Muscle layer of duodenum (tissue), 2 donors: ENCODE measurements at regions not wholly inside any gene's neighbourhood (a gene's known extent, or its start where the extent isn't known, plus 50 kb on each side); places are given as distances from the start of the nearest gene placed in this dataset.
"Not testable (repeated sequence)": the region's sequence is repeated elsewhere in the genome, so short reads cannot be mapped to it uniquely, and the experiment has no call there.

Source experiments
- H3K27ac ChIP-seq: one replicate; pipeline ENCODE4 v1.7.0; 2013; ENCODE audit warnings: mild to moderate bottlenecking, low read length
- H3K27me3 ChIP-seq: one replicate; pipeline ENCODE4 v1.7.0; 2013; ENCODE audit warnings: low read depth, mild to moderate bottlenecking, control low read depth, low read length
- H3K36me3 ChIP-seq, 2 donors: one replicate each; pipeline ENCODE4 v1.7.0; 2013; ENCODE audit warnings: low read length in 2 of 2, control low read depth in 1 of 2, mild to moderate bottlenecking in 1 of 2; ENCODE audit not compliant: insufficient read depth in 2 of 2, control insufficient read depth in 1 of 2
- H3K4me1 ChIP-seq, 2 donors: one replicate each; pipeline ENCODE4 v1.7.0; 2013; ENCODE audit warnings: low read length in 2 of 2, mild to moderate bottlenecking in 2 of 2, control low read depth in 1 of 2, moderate library complexity in 1 of 2; ENCODE audit not compliant: insufficient read depth in 2 of 2, control insufficient read depth in 1 of 2
- H3K4me3 ChIP-seq, 2 donors: one replicate each; pipeline ENCODE4 v1.7.0; 2013; ENCODE audit warnings: low read length in 2 of 2, low read depth in 1 of 2, mild to moderate bottlenecking in 1 of 2
- H3K9me3 ChIP-seq, 2 donors: one replicate each; pipeline ENCODE4 v1.7.0; 2013; ENCODE audit warnings: low read length in 2 of 2, control low read depth in 1 of 2, mild to moderate bottlenecking in 1 of 2; ENCODE audit not compliant: control insufficient read depth in 1 of 2
- donor health status: healthy.

DNA sequence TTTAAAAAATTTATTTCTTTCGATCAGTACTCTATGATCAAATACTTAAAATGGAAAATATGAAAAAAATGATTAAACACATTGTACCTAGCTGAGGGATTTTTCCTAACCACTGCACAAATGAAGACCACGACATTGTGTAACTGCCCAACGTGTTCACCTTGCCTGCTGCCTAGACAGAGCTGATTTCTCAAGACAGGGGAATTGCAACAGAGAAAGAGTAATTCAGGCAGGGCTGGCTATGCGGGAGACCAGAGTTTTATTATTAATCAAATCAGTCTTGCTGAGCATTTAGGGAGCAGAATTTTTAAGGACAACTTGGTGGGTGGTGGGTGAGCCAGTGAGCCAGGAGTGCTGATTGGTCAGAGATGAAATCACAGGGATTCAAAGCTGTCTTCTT, 1290.8 kb downstream of the RPIA start:
- H3K27ac ChIP-seq, H3K9me3 ChIP-seq, H3K4me1 ChIP-seq, H3K36me3 ChIP-seq, H3K4me3 ChIP-seq, H3K27me3 ChIP-seq: not testable (repeated sequence)

DNA sequence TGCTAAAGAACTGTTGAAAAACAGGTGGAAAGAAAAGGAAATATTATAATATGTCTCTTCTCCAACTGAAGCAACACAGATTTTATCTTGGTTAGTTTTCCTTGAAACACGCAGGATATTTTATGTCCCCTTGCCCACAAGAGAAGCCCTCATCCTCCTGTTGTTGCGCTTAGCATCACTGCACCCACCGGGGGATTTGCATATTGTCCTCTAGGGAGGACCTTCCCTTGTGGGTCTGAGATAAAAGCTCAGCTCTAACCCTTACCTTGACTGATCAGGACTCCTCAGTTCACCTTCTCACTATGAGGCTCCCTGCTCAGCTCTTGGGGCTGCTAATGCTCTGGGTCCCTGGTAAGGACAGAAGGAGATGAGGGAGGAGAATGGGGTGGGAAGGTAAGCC, 1294.2 kb downstream of the RPIA start:
- H3K4me1 ChIP-seq, H3K4me3 ChIP-seq, H3K27me3 ChIP-seq, H3K9me3 ChIP-seq, H3K27ac ChIP-seq, H3K36me3 ChIP-seq: not testable (repeated sequence)

DNA sequence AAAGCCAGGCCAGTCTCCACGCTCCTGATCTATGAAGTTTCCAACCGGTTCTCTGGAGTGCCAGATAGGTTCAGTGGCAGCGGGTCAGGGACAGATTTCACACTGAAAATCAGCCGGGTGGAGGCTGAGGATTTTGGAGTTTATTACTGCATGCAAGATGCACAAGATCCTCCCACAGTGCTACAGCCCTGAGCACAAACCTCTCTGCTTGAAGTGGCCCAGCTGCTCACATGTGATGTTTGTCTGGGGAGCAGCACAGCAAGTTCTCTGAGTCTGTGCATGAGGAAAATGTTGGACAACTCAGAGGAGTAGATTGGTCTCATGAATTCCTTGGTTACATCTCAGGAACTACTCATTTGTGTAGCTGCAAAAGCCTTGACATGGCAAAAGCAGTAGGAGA, 1295.1 kb downstream of the RPIA start:
- not testable (repeated sequence) for H3K36me3 ChIP-seq, H3K27me3 ChIP-seq, H3K9me3 ChIP-seq, H3K27ac ChIP-seq, H3K4me3 ChIP-seq, H3K4me1 ChIP-seq

DNA sequence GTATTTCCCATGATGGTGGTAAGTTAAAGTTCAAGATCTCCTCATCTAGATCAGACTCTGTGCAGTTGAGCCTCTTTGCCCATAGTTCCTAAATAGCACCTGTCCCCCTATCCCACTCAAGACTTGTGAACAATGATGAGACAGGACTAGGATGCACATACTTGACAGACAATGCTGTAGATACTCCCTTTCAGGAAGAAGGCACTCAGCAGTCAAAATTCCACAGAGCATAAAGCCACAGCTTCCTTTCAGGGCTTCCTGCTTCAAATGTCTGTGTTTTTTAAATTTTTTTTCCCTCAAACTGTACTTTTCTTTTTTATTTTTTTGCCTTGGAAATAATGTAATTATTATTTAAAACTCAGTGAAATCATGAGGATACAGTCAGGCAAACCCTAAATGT, 1305.3 kb downstream of the RPIA start:
- H3K27me3 ChIP-seq, H3K27ac ChIP-seq, H3K36me3 ChIP-seq, H3K9me3 ChIP-seq, H3K4me3 ChIP-seq, H3K4me1 ChIP-seq: not testable (repeated sequence)

DNA sequence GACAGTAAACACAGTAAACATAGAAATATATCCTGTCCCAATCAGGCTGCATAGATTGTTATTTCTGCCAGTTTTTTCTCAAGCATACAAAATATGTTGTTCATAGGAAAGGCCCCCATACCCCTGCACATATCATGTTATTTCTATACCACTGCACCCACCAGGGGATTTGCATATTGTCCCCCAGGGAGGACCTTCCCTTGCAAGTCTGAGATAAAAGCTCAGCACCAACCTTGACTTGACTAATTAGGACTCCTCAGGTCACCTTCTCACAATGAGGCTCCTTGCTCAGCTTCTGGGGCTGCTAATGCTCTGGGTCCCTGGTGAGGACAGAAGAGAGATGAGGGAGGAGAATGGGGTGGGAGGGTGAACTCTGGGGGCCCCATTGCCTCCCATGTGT, 1313.1 kb downstream of the RPIA start:
- H3K27me3 ChIP-seq, H3K4me3 ChIP-seq, H3K9me3 ChIP-seq, H3K36me3 ChIP-seq, H3K27ac ChIP-seq, H3K4me1 ChIP-seq: not testable (repeated sequence)

DNA sequence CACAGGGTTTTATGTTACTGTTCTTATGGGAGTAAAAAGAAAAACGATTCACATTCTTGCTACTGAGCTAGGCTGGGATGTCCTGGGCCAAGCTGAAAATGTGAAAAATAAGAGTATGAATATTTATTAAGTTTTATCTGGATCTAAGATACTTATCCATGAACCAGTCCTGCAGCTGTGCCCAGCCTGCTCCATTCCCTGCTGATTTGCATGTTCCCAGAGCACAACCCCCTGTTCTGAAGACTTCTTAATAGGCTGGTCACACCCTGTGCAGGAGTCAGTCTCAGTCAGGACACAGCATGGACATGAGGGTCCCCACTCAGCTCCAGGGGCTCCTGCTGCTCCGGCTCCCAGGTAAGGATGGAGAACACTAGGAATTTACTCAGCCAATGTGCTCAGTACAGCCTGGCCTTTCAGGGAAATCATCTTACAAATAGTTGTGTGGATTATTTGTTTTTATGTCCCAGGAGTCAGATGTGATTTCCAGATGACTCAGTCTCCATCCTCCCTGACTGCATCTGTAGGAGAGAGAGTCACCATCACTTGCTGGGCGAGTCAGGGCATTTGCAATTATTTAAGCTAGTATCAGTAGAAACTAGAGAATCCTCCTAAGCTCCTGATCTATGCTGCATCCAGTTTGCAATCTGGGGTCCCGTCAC, 1319.1 kb downstream of the RPIA start:
- H3K36me3 ChIP-seq, H3K27me3 ChIP-seq, H3K4me1 ChIP-seq, H3K27ac ChIP-seq, H3K4me3 ChIP-seq, H3K9me3 ChIP-seq: not testable (repeated sequence)

DNA sequence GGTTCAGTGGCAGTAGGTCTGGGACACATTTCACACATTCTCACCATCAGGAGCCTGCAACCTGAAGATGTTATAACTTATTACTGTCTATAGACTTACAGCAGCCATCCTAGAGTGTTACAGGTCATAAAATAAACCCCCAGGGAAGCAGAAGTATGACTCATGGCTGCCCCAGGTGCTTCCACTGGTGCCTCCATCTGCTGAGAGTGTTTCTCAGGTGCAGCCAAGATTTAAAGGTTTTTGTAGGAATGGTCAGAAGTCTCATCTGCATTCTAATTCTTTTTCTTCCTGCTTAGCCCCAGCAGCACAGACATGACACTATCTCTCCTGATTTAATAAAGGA, 1319.6 kb downstream of the RPIA start:
- H3K4me1 ChIP-seq, H3K9me3 ChIP-seq, H3K27me3 ChIP-seq, H3K4me3 ChIP-seq, H3K36me3 ChIP-seq, H3K27ac ChIP-seq: not testable (repeated sequence)

DNA sequence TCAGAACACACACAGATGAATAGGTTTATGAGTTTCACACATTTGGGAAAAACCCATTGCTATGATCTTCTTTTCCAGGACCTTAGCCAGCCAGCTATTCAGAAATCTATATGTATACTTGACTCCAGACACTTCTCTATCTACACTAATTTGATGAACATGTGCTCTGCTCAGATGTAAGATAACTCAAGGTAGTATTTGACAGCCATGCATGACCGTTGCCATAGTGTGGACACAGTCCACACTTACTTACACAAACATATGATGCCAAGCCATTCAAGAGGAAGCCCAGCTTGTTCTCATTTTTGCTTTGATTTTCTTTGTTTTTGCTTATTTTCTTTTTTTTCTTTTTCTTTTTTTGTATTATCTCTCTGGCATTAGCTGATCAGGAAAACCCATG, 1328.4 kb downstream of the RPIA start:
- H3K36me3 ChIP-seq, H3K4me3 ChIP-seq, H3K27me3 ChIP-seq, H3K4me1 ChIP-seq, H3K27ac ChIP-seq, H3K9me3 ChIP-seq: not testable (repeated sequence)

DNA sequence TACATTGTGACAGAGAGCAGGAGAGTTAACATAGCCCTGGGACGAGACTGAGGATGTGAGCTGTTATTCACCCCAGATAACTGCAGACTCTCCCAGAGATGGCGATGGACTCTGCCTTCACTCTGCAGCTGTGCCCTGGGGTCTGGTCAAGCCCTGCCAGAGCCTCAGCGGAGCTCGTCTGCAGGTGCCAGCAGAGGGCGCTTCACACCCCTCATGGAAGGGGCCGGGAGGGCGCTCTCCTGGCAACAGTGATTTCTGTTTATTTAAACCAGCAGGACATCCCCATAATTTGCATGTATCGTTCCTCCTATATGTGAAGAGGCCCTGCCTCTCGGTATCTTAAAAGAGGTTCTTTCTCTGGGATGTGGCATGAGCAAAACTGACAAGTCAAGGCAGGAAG, 1329.8 kb downstream of the RPIA start:
- H3K27me3 ChIP-seq, H3K36me3 ChIP-seq: not testable (repeated sequence)

DNA sequence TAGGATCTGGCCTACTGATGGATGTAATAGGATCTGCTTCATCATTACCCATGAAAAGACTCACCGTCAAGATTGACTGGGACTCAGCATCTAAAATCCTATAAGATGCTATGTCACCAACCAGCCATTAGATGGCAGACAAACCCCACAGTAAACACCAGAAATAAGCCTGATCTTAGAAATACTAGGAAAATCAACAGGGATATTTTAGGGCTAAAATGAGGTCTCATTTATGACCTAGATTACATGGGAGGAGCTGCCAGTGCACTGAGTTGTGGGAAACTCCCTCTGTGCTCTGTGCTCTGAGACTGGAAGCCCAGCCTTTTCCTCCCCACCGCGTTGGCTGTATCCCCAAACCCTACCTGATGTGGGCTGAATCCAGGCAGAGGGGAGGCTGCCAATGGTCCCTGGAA, 1335.8 kb downstream of the RPIA start:
- not testable (repeated sequence) for H3K4me3 ChIP-seq, H3K27ac ChIP-seq, H3K27me3 ChIP-seq, H3K9me3 ChIP-seq, H3K4me1 ChIP-seq, H3K36me3 ChIP-seq

More for the DNA sequence above, 1329.8 kb downstream of the RPIA start:
- not testable (repeated sequence) for H3K27ac ChIP-seq, H3K4me1 ChIP-seq, H3K9me3 ChIP-seq, H3K4me3 ChIP-seq

DNA sequence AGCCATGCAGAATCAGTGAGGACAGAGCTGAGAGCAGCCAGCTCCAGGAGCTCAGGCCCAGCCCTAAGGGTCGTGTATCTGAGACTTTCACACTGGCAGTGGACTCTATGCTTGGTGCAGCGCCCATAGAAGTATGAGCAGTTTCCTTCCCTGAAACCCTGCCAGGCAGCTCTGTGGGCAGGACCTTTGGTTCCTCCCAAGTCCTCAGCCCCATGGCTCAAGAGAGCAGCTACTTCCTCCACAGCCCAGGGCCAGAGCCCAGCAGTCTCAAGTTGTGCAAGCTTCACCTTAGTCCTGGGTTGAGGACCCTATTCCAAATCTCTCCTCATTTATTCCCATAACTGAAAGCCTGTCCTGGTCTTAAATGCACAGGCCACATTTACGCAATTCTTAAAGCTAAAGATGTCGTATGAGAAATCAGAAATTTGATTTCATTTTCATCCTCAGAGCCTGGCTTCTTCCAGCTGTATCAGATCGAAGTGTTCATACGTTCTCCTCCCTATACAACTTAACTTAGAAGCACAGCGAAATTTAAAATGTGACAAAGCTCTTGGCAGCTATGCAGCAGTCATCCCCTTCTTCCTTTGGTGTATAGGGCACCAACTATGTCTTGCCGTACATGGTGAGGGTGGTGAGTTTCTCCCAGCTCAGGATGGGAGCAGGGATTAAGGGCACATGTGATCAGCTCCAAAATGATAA, 1337.1 kb downstream of the RPIA start:
- not testable (repeated sequence) for H3K4me1 ChIP-seq, H3K36me3 ChIP-seq, H3K27ac ChIP-seq, H3K9me3 ChIP-seq, H3K27me3 ChIP-seq, H3K4me3 ChIP-seq

DNA sequence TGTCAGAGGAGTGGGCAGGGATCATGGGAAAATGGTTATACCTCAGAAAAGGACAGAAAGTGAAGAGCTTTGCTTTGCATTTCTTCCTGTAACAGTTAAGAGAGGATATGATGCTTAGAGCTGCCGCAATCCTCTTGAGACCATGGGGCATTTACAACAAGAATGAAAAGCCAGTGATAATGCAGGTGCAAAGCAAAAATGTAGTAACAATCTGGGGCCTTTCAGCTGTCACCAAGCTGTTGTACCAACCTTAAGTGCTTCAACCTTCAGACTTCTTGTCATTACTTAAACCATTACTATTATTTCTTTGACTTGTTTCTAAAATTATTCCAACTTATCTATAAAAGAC, 1337.6 kb downstream of the RPIA start:
- H3K4me1 ChIP-seq, H3K9me3 ChIP-seq, H3K4me3 ChIP-seq, H3K27ac ChIP-seq, H3K36me3 ChIP-seq, H3K27me3 ChIP-seq: not testable (repeated sequence)
